Testis (tissue), 2 donors: ENCODE measurements at regions not wholly inside any gene's neighbourhood (a gene's known extent, or its start where the extent isn't known, plus 50 kb on each side); places are given as distances from the start of the nearest gene placed in this dataset.

Source experiments
- DNase-seq: peaks from one replicate; pipeline ENCODE4 v3.0.0-alpha.2; 2019
- H3K27ac ChIP-seq, 2 donors: fragments of 200-600 bp; sonication (generic); one replicate each; pipeline ENCODE4 v1.5.1; 2019
- H3K27me3 ChIP-seq: fragments of 200-600 bp; sonication (generic); one replicate; pipeline ENCODE4 v1.5.1; 2019
- H3K36me3 ChIP-seq: fragments of 200-600 bp; sonication (generic); one replicate; pipeline ENCODE4 v1.5.1; 2017; ENCODE audit warnings: low read depth; ENCODE audit errors: missing control alignments
- H3K4me1 ChIP-seq: fragments of 200-600 bp; sonication (generic); one replicate; pipeline ENCODE4 v1.5.1; 2019
- H3K4me3 ChIP-seq, 2 donors: fragments of 200-600 bp; sonication (generic); one replicate each; pipeline ENCODE4 v1.5.1; 2017 to 2019
- H3K9me3 ChIP-seq: fragments of 200-600 bp; sonication (generic); one replicate; pipeline ENCODE4 v1.5.1; 2017
- POLR2A ChIP-seq: fragments of 450-650 bp; IDR thresholded peaks from one replicate; pipeline ENCODE4 v1.6.1; 2017; ENCODE audit warnings: antibody characterized with exemption, mild to moderate bottlenecking, moderate library complexity
- WGBS, 2 donors: methylation state at CpG; one replicate each; pipeline ENCODE4 v1.1.5; 2018; 5-methylcytosine and 5-hydroxymethylcytosine counted together
- intact Hi-C: fragments of 100-400 bp; cut with DNase I; formaldehyde crosslinking; loops from one replicate; pipeline ENCODE4 v1.15.1; 2023; ENCODE audit warnings: low total_unique reads
- TF ChIP-seq, protein P1 (sequence below), 3 experiments: fragments of 450-650 bp in 2 of 3; fragments of 200-600 bp in 1 of 3; sonication (generic) in 1 of 3; IDR thresholded peaks; one replicate each; pipeline ENCODE4 v1.5.1; 2016 to 2019; ENCODE audit warnings: antibody characterized with exemption in 3 of 3, mild to moderate bottlenecking in 2 of 3, moderate library complexity in 1 of 3

DNA sequence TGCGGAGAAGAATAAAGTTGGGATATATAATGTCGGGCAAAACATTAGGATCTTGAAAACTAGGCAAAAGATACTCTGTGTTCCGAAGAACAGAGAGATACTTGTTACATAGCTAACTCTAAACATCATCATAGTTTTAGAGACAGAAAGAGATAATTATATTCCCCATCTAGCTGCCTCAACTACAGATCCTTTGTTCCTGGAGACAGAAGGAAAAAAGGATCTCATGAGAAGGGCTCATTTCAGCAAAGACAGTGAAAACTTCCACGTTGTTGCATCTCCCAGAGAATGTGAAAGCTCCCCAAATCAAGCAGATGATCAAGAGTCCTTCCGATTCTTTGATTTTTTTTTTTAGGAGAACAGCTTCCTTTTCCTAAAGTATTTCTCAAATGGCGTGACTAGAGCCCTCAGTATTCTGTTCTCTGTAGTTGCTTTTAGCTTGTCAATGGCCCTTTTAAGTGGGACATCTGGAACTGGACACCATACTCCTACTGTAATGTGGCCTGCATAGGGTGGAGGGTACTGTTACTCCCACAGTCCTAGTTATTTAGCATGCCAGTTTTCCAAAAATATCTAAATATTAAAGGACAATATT is 1048.2 kb downstream of the TTLL7 start:
- Histone ChIP-seq H3K4me1 (no peaks in the 10 kb centered on the region), H3K27ac (no peak overlapping the region), H3K4me3 (no peak overlapping the region), H3K36me3 (no peaks in the 10 kb centered on the region), H3K9me3 (no peaks in the 10 kb centered on the region), H3K27me3 (no peaks in the 10 kb centered on the region)
- intact Hi-C loops, result no loop called here
- TF ChIP-seq POLR2A, result no peak
- TF ChIP-seq, protein P1, sequence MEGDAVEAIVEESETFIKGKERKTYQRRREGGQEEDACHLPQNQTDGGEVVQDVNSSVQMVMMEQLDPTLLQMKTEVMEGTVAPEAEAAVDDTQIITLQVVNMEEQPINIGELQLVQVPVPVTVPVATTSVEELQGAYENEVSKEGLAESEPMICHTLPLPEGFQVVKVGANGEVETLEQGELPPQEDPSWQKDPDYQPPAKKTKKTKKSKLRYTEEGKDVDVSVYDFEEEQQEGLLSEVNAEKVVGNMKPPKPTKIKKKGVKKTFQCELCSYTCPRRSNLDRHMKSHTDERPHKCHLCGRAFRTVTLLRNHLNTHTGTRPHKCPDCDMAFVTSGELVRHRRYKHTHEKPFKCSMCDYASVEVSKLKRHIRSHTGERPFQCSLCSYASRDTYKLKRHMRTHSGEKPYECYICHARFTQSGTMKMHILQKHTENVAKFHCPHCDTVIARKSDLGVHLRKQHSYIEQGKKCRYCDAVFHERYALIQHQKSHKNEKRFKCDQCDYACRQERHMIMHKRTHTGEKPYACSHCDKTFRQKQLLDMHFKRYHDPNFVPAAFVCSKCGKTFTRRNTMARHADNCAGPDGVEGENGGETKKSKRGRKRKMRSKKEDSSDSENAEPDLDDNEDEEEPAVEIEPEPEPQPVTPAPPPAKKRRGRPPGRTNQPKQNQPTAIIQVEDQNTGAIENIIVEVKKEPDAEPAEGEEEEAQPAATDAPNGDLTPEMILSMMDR (IDR thresholded peaks at IDR 0.05), result no peak
- DNase-seq, result no peak
- 81 to 88% methylated on average over 6 of the region's 6 CpGs for WGBS, 2 donors

DNA sequence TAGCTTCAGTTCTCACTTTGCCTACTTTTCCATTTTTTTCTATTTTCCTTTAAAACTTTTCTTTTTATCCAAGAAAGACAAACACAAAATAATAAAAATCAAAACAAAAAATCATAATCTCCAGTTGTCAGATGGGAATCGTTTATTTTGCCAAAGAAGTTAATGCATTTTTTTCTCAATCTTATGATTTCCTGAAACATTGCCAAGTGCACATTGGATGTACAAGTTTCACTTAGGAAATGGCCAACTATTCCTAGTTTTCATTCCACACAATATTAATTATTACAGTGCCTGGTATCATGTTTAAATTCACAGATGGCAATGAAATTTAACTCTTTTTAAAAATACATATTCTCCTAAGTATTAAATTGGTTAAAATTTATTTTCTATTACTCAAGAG is 1050.5 kb downstream of the TTLL7 start:
- WGBS, 2 donors, result 31 to 56% methylated on average over 1 of the region's 1 CpG
- Histone ChIP-seq H3K27ac (no peak overlapping the region), H3K36me3 (no peaks in the 10 kb centered on the region), H3K27me3 (no peaks in the 10 kb centered on the region), H3K4me1 (no peaks in the 10 kb centered on the region), H3K4me3 (no peak overlapping the region), H3K9me3 (no peaks in the 10 kb centered on the region)
- intact Hi-C loops, result no loop called here
- TF ChIP-seq, protein P1 (IDR thresholded peaks at IDR 0.05), result no peak
- TF ChIP-seq POLR2A, result no peak
- DNase-seq, result no peak

- no peak for DNase-seq
- no peaks in the 10 kb centered on the region for H3K9me3 ChIP-seq
- H3K27me3 ChIP-seq, result no peaks in the 10 kb centered on the region
- TF ChIP-seq, protein P1 (IDR thresholded peaks at IDR 0.05), result no peak
- TF ChIP-seq POLR2A, result no peak
- no peaks in the 10 kb centered on the region for H3K4me1 ChIP-seq
- no peak overlapping the region for H3K27ac ChIP-seq
- intact Hi-C loops, result no loop called here
- H3K36me3 ChIP-seq, result no peaks in the 10 kb centered on the region
- 91 to 97% methylated on average over 2 of the region's 2 CpGs for WGBS, 2 donors
- H3K4me3 ChIP-seq, result no peak overlapping the region
Observed at GRCh38 chr1:82947278-82947677, 1051.7 kb downstream of the TTLL7 start.

- H3K36me3 ChIP-seq, result no peaks in the 10 kb centered on the region
- H3K4me1 ChIP-seq, result no peaks in the 10 kb centered on the region
- intact Hi-C loops, result no loop called here
- H3K27me3 ChIP-seq, result no peaks in the 10 kb centered on the region
- DNase-seq, result no peak
- H3K4me3 ChIP-seq, result no peak overlapping the region
- 98 to 99% methylated on average over 3 of the region's 3 CpGs for WGBS, 2 donors
- H3K27ac ChIP-seq, result no peak overlapping the region
- TF ChIP-seq POLR2A, result no peak
- TF ChIP-seq, protein P1 (IDR thresholded peaks at IDR 0.05), result no peak
- H3K9me3 ChIP-seq, result no peaks in the 10 kb centered on the region
Observed at GRCh38 chr1:82946096-82946605, 1052.8 kb downstream of the TTLL7 start.

- intact Hi-C loops, result no loop called here
- H3K36me3 ChIP-seq, result no peaks in the 10 kb centered on the region
- no peak overlapping the region for H3K27ac ChIP-seq
- DNase-seq, result no peak
- TF ChIP-seq, protein P1 (IDR thresholded peaks at IDR 0.05), result no peak
- TF ChIP-seq POLR2A, result no peak
- no peaks in the 10 kb centered on the region for H3K9me3 ChIP-seq
- H3K27me3 ChIP-seq, result no peaks in the 10 kb centered on the region
- H3K4me1 ChIP-seq, result no peaks in the 10 kb centered on the region
- H3K4me3 ChIP-seq, result no peak overlapping the region
- WGBS, 2 donors, result 59 to 62% methylated on average over 1 of the region's 1 CpG
Observed at GRCh38 chr1:82944822-82945221, 1054.1 kb downstream of the TTLL7 start.
